ENCODE measurements at regions not wholly inside any gene's neighbourhood (a gene's known extent, or its start where the extent isn't known, plus 50 kb on each side); places are given as distances from the start of the nearest gene placed in this dataset.

DNA sequence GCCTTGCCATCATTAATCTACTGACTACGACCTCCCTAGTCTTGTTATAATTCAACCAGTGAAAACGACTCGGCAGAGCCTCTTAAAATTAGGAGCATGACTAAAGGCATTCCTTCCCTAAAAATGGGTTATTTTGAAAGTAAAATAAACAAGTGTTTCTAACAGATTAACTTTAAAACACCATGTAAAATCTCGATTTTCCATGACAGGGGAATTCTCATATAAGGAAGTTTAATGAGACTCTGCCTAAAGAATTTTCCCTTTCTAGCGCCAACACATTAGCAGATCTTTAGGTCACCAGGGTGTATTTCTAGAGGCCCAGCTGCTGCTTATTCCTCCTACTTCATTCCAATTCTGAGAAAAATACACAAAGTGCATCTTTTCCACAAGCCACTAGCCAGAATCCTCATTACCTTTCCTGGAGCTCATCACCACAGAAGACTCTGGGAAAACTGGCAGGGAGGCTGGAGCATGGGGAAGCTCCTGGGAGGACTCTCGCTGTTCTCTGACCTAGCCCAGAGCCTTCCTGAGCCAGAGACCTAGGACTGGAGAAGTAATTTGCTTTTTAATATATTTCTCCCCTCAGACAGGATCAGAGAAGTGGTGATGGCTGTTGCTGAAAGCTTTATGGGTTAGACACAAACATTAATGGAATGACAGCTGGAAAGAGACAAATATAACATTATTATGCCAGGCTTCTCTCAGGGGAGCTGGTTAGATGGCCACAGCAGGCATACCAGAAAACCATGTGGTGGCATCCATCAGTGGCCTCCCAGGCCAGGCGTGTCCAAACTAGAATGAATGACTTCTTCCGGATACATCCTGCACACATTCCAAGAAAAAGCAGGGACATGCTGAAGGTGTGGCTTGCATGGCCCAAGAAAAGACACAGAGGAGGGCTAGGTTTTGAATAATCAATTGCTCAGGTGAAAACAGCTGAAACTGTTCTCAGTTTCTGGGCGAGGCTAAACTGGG is 63.6 kb upstream of the CTTNBP2NL start:
- TF ChIP-seq CTCF (conservative IDR thresholded peaks at IDR 0.05; ENCODE audit: low read length) (no peak), EZH2phosphoT487 (IDR thresholded peaks at IDR 0.05; ENCODE audit: borderline replicate concordance) (no peak)
